ENCODE measurements at regions not wholly inside any gene's neighbourhood (a gene's known extent, or its start where the extent isn't known, plus 50 kb on each side); places are given as distances from the start of the nearest gene placed in this dataset.

GRCh38 chr14:25552826-25553225 is 502.9 kb upstream of the STXBP6 start (continued):
- TF ChIP-seq ZBTB5 (IDR thresholded peaks at IDR 0.05): no peak
- no peak for TF ChIP-seq SRSF9 (IDR thresholded peaks at IDR 0.05; ENCODE audit: borderline replicate concordance, low read depth, low read length)
- TF ChIP-seq RBM17 (IDR thresholded peaks at IDR 0.05; ENCODE audit: borderline replicate concordance, low read depth, low read length): no peak
- TF ChIP-seq RAD51 (IDR thresholded peaks at IDR 0.05; ENCODE audit: borderline replicate concordance, low read depth): no peak
- no peak for TF ChIP-seq MECOM (CRISPR knock-in tag; IDR thresholded peaks at IDR 0.05)
- TF ChIP-seq RHOXF2B (CRISPR knock-in tag; conservative IDR thresholded peaks at IDR 0.05): no peak

GRCh38 chr14:25551674-25552073 is 501.7 kb upstream of the STXBP6 start:
- no peak overlapping the region for H3K9ac ChIP-seq (ENCODE audit: insufficient read depth in 1 of 2, low read depth in 2 of 2, low read length in 2 of 2)
- H3K27ac ChIP-seq (ENCODE audit: extremely low read depth, low read depth, low read length): no peak overlapping the region
- intact Hi-C loops (cut with micrococcal nuclease): no loop called here
- H3K27me3 ChIP-seq (ENCODE audit: control insufficient read depth in 2 of 2, insufficient read depth in 2 of 2, low read length in 2 of 2): no peaks in the 10 kb centered on the region
- H4K20me1 ChIP-seq (replicated peaks; ENCODE audit: control insufficient read depth, insufficient read depth, low read length): no peaks in the 10 kb centered on the region
- H3K9me1 ChIP-seq (ENCODE audit: control insufficient read depth, insufficient read depth, low read length): no peaks in the 10 kb centered on the region
- BruUV-seq (replicated peaks): no TSS peak
- no peak overlapping the region for H3K4me3 ChIP-seq
- no peaks in the 10 kb centered on the region for H3K79me2 ChIP-seq (ENCODE audit: control insufficient read depth, insufficient read depth, low read length)
- H3K4me1 ChIP-seq (replicated peaks in 1 of 2; ENCODE audit: control insufficient read depth in 2 of 2, insufficient read depth in 2 of 2, low read length in 2 of 2): no peaks in the 10 kb centered on the region
- no peak overlapping the region for H3K4me2 ChIP-seq (ENCODE audit: insufficient read depth, low read length)
- CTCF ChIA-PET (ENCODE audit: low intra/inter-chr PET ratio): no interaction called here
- H3K36me3 ChIP-seq (ENCODE audit: control insufficient read depth, insufficient read depth, low read length): no peaks in the 10 kb centered on the region
- DNase-seq (ENCODE audit: extremely low read depth in 1 of 4, low spot score in 3 of 4): no peak
- ATAC-seq: no peak
- no peaks in the 10 kb centered on the region for H3K9me3 ChIP-seq (replicated peaks; ENCODE audit: control insufficient read depth, insufficient read depth, low read depth, low read length)
- no peak for FAIRE-seq
- in situ Hi-C loops (cut with MboI): no loop called here
- no peak overlapping the region for H2AFZ ChIP-seq (ENCODE audit: low read depth, low read length)
- WGBS (ENCODE audit: insufficient coverage, low coverage, missing lambda C conversion rate): 0% methylated on average over 3 of the region's 3 CpGs
- POLR2A ChIA-PET: no interaction called here
- no peak for TF ChIP-seq CTCFL (IDR thresholded peaks at IDR 0.05; ENCODE audit: borderline replicate concordance, insufficient read depth, low read depth, low read length, poor library complexity, severe bottlenecking)
- TF ChIP-seq CTCF (IDR thresholded peaks at IDR 0.05 in 2 of 3, conservative IDR thresholded peaks at IDR 0.05 in 1 of 3; ENCODE audit: insufficient read depth in 2 of 3, low read depth in 1 of 3, low read length in 3 of 3): no peak
- TF ChIP-seq ETV1 (tag; conservative IDR thresholded peaks at IDR 0.05; ENCODE audit: low read depth): no peak
- TF ChIP-seq THRAP3 (IDR thresholded peaks at IDR 0.05; ENCODE audit: borderline replicate concordance): no peak

Measured in K562 (cell line).